ENCODE measurements at regions not wholly inside any gene's neighbourhood (a gene's known extent, or its start where the extent isn't known, plus 50 kb on each side); places are given as distances from the start of the nearest gene placed in this dataset.

DNA sequence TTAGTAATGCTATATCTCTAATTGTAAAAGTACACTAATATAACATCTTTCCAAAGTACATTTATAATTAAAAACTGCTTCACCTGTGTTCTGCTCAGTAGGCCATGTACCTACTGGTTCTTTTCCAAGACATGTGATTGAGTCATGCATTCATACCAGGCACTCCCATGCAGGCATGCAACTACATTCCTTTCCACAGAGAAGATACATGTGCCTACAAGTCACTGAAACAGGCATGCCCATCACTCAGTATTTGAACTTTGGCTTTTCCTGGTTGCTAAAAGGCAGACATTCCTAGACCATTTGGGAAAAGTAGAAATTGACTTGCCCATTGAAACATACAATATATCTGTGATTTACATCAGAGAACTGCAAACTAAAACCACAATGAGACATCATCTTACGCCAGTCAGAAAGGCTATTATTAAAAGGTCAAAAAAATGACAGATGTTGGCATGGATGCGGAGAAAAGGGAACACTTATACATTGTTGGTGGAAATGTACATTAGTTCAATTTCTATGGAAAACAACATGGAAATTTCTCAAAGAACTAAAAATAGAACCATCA is 148.3 kb upstream of the MOCS2 start:
- Histone ChIP-seq H3K4me3 (no peak overlapping the region), H3K4me1 (peaks cover 0 to 4% (median 0%) of the 10 kb centered on the region in 12 donors), H3K36me3 (no peaks in the 10 kb centered on the region), H3K27ac (no peak overlapping the region), H3K9me3 (no peaks in the 10 kb centered on the region), H3K27me3 (no peaks in the 10 kb centered on the region)
- WGBS, 4 donors, result 94 to 97% (median 95%) methylated on average over 2 of the region's 2 CpGs
- ATAC-seq (no peak), DNase-seq (no peak)
- TF ChIP-seq, protein P1, sequence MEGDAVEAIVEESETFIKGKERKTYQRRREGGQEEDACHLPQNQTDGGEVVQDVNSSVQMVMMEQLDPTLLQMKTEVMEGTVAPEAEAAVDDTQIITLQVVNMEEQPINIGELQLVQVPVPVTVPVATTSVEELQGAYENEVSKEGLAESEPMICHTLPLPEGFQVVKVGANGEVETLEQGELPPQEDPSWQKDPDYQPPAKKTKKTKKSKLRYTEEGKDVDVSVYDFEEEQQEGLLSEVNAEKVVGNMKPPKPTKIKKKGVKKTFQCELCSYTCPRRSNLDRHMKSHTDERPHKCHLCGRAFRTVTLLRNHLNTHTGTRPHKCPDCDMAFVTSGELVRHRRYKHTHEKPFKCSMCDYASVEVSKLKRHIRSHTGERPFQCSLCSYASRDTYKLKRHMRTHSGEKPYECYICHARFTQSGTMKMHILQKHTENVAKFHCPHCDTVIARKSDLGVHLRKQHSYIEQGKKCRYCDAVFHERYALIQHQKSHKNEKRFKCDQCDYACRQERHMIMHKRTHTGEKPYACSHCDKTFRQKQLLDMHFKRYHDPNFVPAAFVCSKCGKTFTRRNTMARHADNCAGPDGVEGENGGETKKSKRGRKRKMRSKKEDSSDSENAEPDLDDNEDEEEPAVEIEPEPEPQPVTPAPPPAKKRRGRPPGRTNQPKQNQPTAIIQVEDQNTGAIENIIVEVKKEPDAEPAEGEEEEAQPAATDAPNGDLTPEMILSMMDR (IDR thresholded peaks at IDR 0.05), result no peak
- no peak for TF ChIP-seq POLR2A (IDR thresholded peaks at IDR 0.05)
- intact Hi-C loops (cut with DNase I), result no loop called here

DNA sequence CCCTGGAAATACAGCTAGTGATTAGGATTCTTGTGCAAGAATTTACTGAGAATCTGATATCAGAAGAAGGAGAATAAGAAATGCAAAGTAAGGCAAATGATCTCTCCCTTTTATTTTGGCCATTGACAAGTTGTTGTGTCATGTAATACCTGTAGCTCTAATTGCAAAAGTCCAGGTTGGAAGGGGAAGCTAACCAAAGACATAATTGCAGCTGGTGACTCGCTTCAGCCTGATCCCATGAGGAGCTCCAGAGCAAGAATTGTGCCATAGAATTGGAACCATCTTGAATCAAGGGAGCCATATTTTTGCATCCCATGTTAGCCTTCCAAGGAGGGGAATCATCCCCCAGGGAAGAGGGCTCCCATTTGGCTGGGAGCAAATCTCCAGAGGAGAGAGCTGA is 149.6 kb upstream of the MOCS2 start:
- Histone ChIP-seq H3K9me3 (no peaks in the 10 kb centered on the region), H3K27ac (no peak overlapping the region), H3K36me3 (no peaks in the 10 kb centered on the region), H3K27me3 (no peaks in the 10 kb centered on the region), H3K4me3 (no peak overlapping the region), H3K4me1 (peaks cover 0 to 3% (median 0%) of the 10 kb centered on the region in 12 donors)
- DNase-seq (no peak), ATAC-seq (no peak)
- 64 to 89% (median 79%) methylated on average over 1 of the region's 1 CpG for WGBS, 4 donors
- TF ChIP-seq, protein P1 (IDR thresholded peaks at IDR 0.05), result no peak
- no peak for TF ChIP-seq POLR2A (IDR thresholded peaks at IDR 0.05)
- intact Hi-C loops (cut with DNase I), result no loop called here

DNA sequence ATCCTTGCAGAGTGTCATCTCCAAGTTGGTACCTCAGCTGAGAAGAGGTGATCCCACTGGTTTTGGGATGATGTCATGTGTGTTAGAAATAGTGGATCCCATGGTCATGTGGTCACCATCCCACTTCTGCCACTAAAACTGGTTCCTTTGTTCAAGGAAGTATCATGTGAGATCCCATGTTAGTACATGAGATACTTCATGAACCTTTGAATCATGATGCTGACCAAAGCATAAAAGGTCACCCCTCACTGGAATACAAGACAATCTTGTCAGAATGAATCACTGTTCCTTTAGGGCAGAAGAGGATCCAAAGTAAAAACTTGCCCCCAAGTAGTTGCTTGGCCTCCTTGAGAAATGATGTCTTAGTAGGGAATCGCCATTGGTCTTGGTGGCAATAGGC is 150.9 kb upstream of the MOCS2 start:
- H3K27me3 ChIP-seq, result no peaks in the 10 kb centered on the region
- no peaks in the 10 kb centered on the region for H3K9me3 ChIP-seq
- ATAC-seq (no peak), DNase-seq (no peak)
- no peak overlapping the region for H3K27ac ChIP-seq
- H3K4me1 ChIP-seq, result peaks cover 0 to 3% (median 0%) of the 10 kb centered on the region in 12 donors
- intact Hi-C loops (cut with DNase I), result loop anchor here in 3 of 10 donors (10.0 kb wide), 3 partner anchors 164 to 964 kb away; no protein-coding TSS in a partner anchor
- H3K4me3 ChIP-seq, result no peak overlapping the region
- H3K36me3 ChIP-seq, result no peaks in the 10 kb centered on the region
- whole genome bisulfite sequencing, 4 donors, result 91 to 100% (median 93%) methylated on average over 1 of the region's 1 CpG
- TF ChIP-seq, protein P1 (IDR thresholded peaks at IDR 0.05), result no peak
- TF ChIP-seq POLR2A (IDR thresholded peaks at IDR 0.05), result no peak

DNA sequence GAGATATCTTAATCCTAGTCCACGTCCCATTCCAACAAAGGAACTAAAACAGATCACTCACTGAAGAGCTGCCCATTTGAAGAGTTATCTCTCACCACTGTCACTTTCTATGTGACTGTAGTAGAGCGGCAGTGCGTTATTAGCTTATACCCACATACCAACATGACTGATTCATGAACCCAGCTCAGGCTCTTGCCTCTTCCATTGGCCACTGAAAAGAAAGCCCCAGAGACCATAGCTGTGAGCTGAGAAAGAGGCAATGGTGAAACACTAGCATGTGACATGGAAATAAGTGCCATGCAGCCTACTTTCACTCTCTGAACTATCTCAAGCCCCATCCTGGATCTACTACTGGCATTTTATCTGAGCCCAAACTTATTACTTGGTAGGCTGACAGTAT is 151.7 kb upstream of the MOCS2 start:
- intact Hi-C loops (cut with DNase I), result loop anchor here in 3 of 10 donors (10.0 kb wide), 3 partner anchors 164 to 964 kb away; no protein-coding TSS in a partner anchor
- TF ChIP-seq POLR2A (IDR thresholded peaks at IDR 0.05), result no peak
- TF ChIP-seq, protein P1 (IDR thresholded peaks at IDR 0.05), result no peak
- peaks cover 0 to 3% (median 0%) of the 10 kb centered on the region in 12 donors for H3K4me1 ChIP-seq
- H3K36me3 ChIP-seq, result no peaks in the 10 kb centered on the region
- H3K9me3 ChIP-seq, result no peaks in the 10 kb centered on the region
- DNase-seq, result no peak
- 70 to 83% (median 77%) methylated on average over 3 of the region's 3 CpGs for WGBS, 4 donors
- no peak overlapping the region for H3K4me3 ChIP-seq
- no peaks in the 10 kb centered on the region for H3K27me3 ChIP-seq
- no peak for ATAC-seq
- no peak overlapping the region for H3K27ac ChIP-seq

Measured in heart left ventricle (tissue), 16 donors.